OCI-LY7 (cell line): ENCODE measurements at regions not wholly inside any gene's neighbourhood (a gene's known extent, or its start where the extent isn't known, plus 50 kb on each side); places are given as distances from the start of the nearest gene placed in this dataset.
A peak's percentile ranks its signal among the peaks of the same experiment; 100 is the strongest.

Experiments
- BruUV-seq: library from RNA; stranded (reverse); fragments of 400-500 nt; replicated peaks from 2 replicates; lab custom pipeline; 2021; lab: Mats Ljungman, UMichigan
- CTCF ChIA-PET: fragments of 300-600 bp; sonication (Branson Sonifier 250); formaldehyde crosslinking; loops from one replicate; lab custom pipeline; 2022; ENCODE audit warnings: antibody characterized with exemption; ENCODE audit not compliant: unreplicated experiment; lab: Charles Lee
- POLR2A ChIA-PET: fragments of 300-600 bp; sonication (Branson Sonifier 250); formaldehyde crosslinking; loops from one replicate; lab custom pipeline; 2022; ENCODE audit warnings: antibody characterized with exemption; lab: Charles Lee
- DNase-seq: peaks from one replicate; pipeline ENCODE4 v3.0.0-alpha.2; 2015; ENCODE audit warnings: low spot score
- H2AFZ ChIP-seq: fragments of 200-600 bp; sonication (generic), shearing (Covaris generic); 2 replicates; pipeline ENCODE4 v1.6.1; 2014; ENCODE audit warnings: mild to moderate bottlenecking, antibody characterized with exemption, low read length, moderate library complexity
- H3K27ac ChIP-seq: fragments of 200-600 bp; sonication (generic); 2 replicates; pipeline ENCODE4 v1.5.1; 2014; ENCODE audit warnings: mixed run types, low read depth, mild to moderate bottlenecking, moderate library complexity, low read length, inconsistent platforms; ENCODE audit not compliant: poor library complexity, severe bottlenecking
- H3K36me3 ChIP-seq: fragments of 200-600 bp; sonication (generic); 2 replicates; pipeline ENCODE4 v1.6.1; 2014; ENCODE audit warnings: mild to moderate bottlenecking, antibody characterized with exemption, low read length, moderate library complexity, mixed read lengths; ENCODE audit not compliant: insufficient read depth
- H3K4me1 ChIP-seq: fragments of 200-600 bp; sonication (generic); 2 replicates; pipeline ENCODE4 v1.5.1; 2014; ENCODE audit warnings: mild to moderate bottlenecking, low read length; ENCODE audit not compliant: insufficient read depth, poor library complexity, severe bottlenecking
- H3K4me2 ChIP-seq: fragments of 200-600 bp; sonication (generic); 2 replicates; pipeline ENCODE4 v1.6.1; 2014; ENCODE audit warnings: mild to moderate bottlenecking, low read length
- H3K4me3 ChIP-seq: fragments of 200-600 bp; sonication (generic); 2 replicates; pipeline ENCODE4 v1.5.1; 2014; ENCODE audit warnings: mild to moderate bottlenecking, low read depth, low read length; ENCODE audit not compliant: poor library complexity, severe bottlenecking
- H3K79me2 ChIP-seq: fragments of 200-600 bp; sonication (generic); 2 replicates; pipeline ENCODE4 v1.6.1; 2016; ENCODE audit warnings: low read depth, mild to moderate bottlenecking, low read length, moderate library complexity, mixed read lengths; ENCODE audit not compliant: insufficient read depth
- H3K9me2 ChIP-seq: fragments of 200-600 bp; sonication (generic); 2 replicates; pipeline ENCODE4 v1.6.1; 2016; ENCODE audit warnings: mild to moderate bottlenecking, low read length, mixed read lengths; ENCODE audit not compliant: insufficient read depth
- H3K9me3 ChIP-seq: fragments of 200-600 bp; sonication (generic); 2 replicates; pipeline ENCODE4 v1.6.1; 2014; ENCODE audit warnings: mild to moderate bottlenecking, mixed run types, low read length, mixed read lengths
- H4K20me1 ChIP-seq: fragments of 200-600 bp; sonication (generic); 2 replicates; pipeline ENCODE4 v1.6.1; 2014; ENCODE audit warnings: mild to moderate bottlenecking, antibody characterized with exemption, low read length, moderate library complexity, mixed read lengths; ENCODE audit not compliant: insufficient read depth
- CTCF ChIP-seq: fragments of 200-600 bp; sonication (generic); conservative IDR thresholded peaks from 2 replicates; pipeline ENCODE4 v1.5.1; 2014; ENCODE audit warnings: mild to moderate bottlenecking, antibody characterized with exemption, low read length, moderate library complexity, mixed read lengths
- EZH2phosphoT487 ChIP-seq: fragments of 200-600 bp; sonication (generic); IDR thresholded peaks from 2 replicates; pipeline ENCODE4 v1.6.1; 2018; ENCODE audit warnings: low read depth, borderline replicate concordance, mild to moderate bottlenecking, mixed run types, antibody characterized with exemption, low read length, moderate library complexity, mixed read lengths
- intact Hi-C: fragments of 100-400 bp; cut with micrococcal nuclease; formaldehyde crosslinking; loops from one replicate; pipeline ENCODE4 v1.10.0; 2022; ENCODE audit not compliant: unreplicated experiment

- Histone ChIP-seq H2AFZ (no peak overlapping the region), H3K36me3 (no peaks in the 10 kb centered on the region), H4K20me1 (no peaks in the 10 kb centered on the region), H3K4me2 (no peak overlapping the region), H3K27ac (no peak overlapping the region), H3K4me3 (no peak overlapping the region), H3K4me1 (no peaks in the 10 kb centered on the region), H3K9me3 (no peaks in the 10 kb centered on the region), H3K79me2 (no peaks in the 10 kb centered on the region), H3K9me2 (no peaks in the 10 kb centered on the region)
- no TSS peak for BruUV-seq
- intact Hi-C loops: no loop called here
- no peak for DNase-seq
- POLR2A ChIA-PET: interaction anchor here (0.8 kb wide), 1 partner anchor 125 kb away, joined by 5 read pairs; no protein-coding TSS in a partner anchor
- TF ChIP-seq EZH2phosphoT487: no peak
- TF ChIP-seq CTCF: no peak
- CTCF ChIA-PET: no interaction called here
Observed at GRCh38 chr5:75886706-75887105, 169.5 kb upstream of the POC5 start.

- no TSS peak for BruUV-seq
- ChIA-PET CTCF (no interaction called here), POLR2A (interaction anchor here (0.8 kb wide), 1 partner anchor 124 kb away, joined by 5 read pairs; no protein-coding TSS in a partner anchor)
- Histone ChIP-seq H3K4me1 (no peaks in the 10 kb centered on the region), H3K27ac (no peak overlapping the region), H3K9me3 (no peaks in the 10 kb centered on the region), H3K79me2 (no peaks in the 10 kb centered on the region), H3K4me3 (no peak overlapping the region), H3K9me2 (no peaks in the 10 kb centered on the region), H4K20me1 (no peaks in the 10 kb centered on the region), H3K36me3 (no peaks in the 10 kb centered on the region), H3K4me2 (no peak overlapping the region), H2AFZ (no peak overlapping the region)
- DNase-seq: no peak
- TF ChIP-seq CTCF (peak; percentile 41), EZH2phosphoT487 (no peak)
- intact Hi-C loops: no loop called here
Observed at GRCh38 chr5:75885849-75886596, 168.8 kb upstream of the POC5 start.

GRCh38 chr5:75885321-75885720 lies 168.1 kb upstream of the POC5 start:
- H3K4me2 ChIP-seq: no peak overlapping the region
- H3K9me2 ChIP-seq: no peaks in the 10 kb centered on the region
- no peak overlapping the region for H2AFZ ChIP-seq
- no TSS peak for BruUV-seq
- no peaks in the 10 kb centered on the region for H3K79me2 ChIP-seq
- intact Hi-C loops: no loop called here
- H3K4me1 ChIP-seq: no peaks in the 10 kb centered on the region
- no peaks in the 10 kb centered on the region for H4K20me1 ChIP-seq
- H3K27ac ChIP-seq: no peak overlapping the region
- no peak for TF ChIP-seq EZH2phosphoT487
- DNase-seq: no peak
- H3K4me3 ChIP-seq: no peak overlapping the region
- CTCF ChIA-PET: no interaction called here
- POLR2A ChIA-PET: no interaction called here
- H3K36me3 ChIP-seq: no peaks in the 10 kb centered on the region
- no peaks in the 10 kb centered on the region for H3K9me3 ChIP-seq
